Loucy (cell line): ENCODE measurements at regions not wholly inside any gene's neighbourhood (a gene's known extent, or its start where the extent isn't known, plus 50 kb on each side); places are given as distances from the start of the nearest gene placed in this dataset.

ENCODE experiments used
- EZH2phosphoT487 ChIP-seq: fragments of 200-600 bp; IDR thresholded peaks from 2 replicates; pipeline ENCODE4 v1.6.1; 2018; ENCODE audit warnings: antibody characterized with exemption, mild to moderate bottlenecking, moderate library complexity, borderline replicate concordance
- TF ChIP-seq, protein P1 (sequence below): fragments of 200-600 bp; sonication (generic); conservative IDR thresholded peaks from 2 replicates; pipeline ENCODE4 v1.5.1; 2014; ENCODE audit warnings: mild to moderate bottlenecking, antibody characterized with exemption, low read length

DNA sequence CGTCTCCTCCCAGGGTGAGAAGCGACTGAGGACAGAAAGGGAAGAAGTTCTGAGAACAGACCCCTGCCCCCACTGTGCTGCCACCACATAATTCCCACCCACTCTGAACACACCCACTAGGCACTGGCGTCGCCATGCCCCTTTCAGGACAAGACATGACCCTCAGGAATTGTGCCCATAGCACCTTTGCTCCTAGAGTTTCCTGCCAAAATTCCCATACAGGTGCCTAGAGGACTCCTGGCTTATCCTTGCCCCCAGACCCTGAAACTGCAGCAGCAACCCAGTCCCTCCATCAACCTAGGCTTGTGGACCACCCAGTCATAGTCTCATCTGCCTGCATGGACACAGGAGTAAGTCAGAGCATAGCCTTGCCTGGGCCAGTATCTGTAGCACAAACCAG, 157.7 kb upstream of the ZNF267 start:
- TF ChIP-seq, protein P1, sequence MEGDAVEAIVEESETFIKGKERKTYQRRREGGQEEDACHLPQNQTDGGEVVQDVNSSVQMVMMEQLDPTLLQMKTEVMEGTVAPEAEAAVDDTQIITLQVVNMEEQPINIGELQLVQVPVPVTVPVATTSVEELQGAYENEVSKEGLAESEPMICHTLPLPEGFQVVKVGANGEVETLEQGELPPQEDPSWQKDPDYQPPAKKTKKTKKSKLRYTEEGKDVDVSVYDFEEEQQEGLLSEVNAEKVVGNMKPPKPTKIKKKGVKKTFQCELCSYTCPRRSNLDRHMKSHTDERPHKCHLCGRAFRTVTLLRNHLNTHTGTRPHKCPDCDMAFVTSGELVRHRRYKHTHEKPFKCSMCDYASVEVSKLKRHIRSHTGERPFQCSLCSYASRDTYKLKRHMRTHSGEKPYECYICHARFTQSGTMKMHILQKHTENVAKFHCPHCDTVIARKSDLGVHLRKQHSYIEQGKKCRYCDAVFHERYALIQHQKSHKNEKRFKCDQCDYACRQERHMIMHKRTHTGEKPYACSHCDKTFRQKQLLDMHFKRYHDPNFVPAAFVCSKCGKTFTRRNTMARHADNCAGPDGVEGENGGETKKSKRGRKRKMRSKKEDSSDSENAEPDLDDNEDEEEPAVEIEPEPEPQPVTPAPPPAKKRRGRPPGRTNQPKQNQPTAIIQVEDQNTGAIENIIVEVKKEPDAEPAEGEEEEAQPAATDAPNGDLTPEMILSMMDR = no peak
- no peak for TF ChIP-seq EZH2phosphoT487
